Thyroid gland (tissue), 4 donors: ENCODE measurements at regions not wholly inside any gene's neighbourhood (a gene's known extent, or its start where the extent isn't known, plus 50 kb on each side); places are given as distances from the start of the nearest gene placed in this dataset.

Experiments used
- POLR2A ChIP-seq, 2 donors: fragments of 450-650 bp; IDR thresholded peaks; one replicate each; pipeline ENCODE4 v1.6.1; 2017; ENCODE audit warnings: antibody characterized with exemption in 2 of 2, mild to moderate bottlenecking in 2 of 2, moderate library complexity in 1 of 2
- TF ChIP-seq, protein P1 (sequence below), 6 experiments: fragments of 200-600 bp in 3 of 6; fragments of 450-650 bp in 3 of 6; sonication (generic) in 3 of 6; IDR thresholded peaks; one replicate each; pipeline ENCODE4 v1.5.1; 2016 to 2019; ENCODE audit warnings: antibody characterized with exemption in 6 of 6, mild to moderate bottlenecking in 2 of 6, inconsistent platforms in 1 of 6, moderate library complexity in 1 of 6

GRCh38 chr16:73280388-73280787, 232.5 kb upstream of the ZFHX3 start:
- TF ChIP-seq, protein P1, sequence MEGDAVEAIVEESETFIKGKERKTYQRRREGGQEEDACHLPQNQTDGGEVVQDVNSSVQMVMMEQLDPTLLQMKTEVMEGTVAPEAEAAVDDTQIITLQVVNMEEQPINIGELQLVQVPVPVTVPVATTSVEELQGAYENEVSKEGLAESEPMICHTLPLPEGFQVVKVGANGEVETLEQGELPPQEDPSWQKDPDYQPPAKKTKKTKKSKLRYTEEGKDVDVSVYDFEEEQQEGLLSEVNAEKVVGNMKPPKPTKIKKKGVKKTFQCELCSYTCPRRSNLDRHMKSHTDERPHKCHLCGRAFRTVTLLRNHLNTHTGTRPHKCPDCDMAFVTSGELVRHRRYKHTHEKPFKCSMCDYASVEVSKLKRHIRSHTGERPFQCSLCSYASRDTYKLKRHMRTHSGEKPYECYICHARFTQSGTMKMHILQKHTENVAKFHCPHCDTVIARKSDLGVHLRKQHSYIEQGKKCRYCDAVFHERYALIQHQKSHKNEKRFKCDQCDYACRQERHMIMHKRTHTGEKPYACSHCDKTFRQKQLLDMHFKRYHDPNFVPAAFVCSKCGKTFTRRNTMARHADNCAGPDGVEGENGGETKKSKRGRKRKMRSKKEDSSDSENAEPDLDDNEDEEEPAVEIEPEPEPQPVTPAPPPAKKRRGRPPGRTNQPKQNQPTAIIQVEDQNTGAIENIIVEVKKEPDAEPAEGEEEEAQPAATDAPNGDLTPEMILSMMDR (IDR thresholded peaks at IDR 0.05) = no peak
- no peak for TF ChIP-seq POLR2A (IDR thresholded peaks at IDR 0.05)
